ENCODE measurements at regions not wholly inside any gene's neighbourhood (a gene's known extent, or its start where the extent isn't known, plus 50 kb on each side); places are given as distances from the start of the nearest gene placed in this dataset.

- Histone ChIP-seq H3K27me3 (peaks cover 17% of the 10 kb centered on the region), H3K36me3 (no peaks in the 10 kb centered on the region), H3K4me1 (no peaks in the 10 kb centered on the region), H3K27ac (no peak overlapping the region), H3K4me3 (no peak overlapping the region), H3K9me3 (no peaks in the 10 kb centered on the region)
- WGBS = 87% methylated on average over 8 of the region's 8 CpGs
- TF ChIP-seq CTCF (IDR thresholded peaks at IDR 0.05) (no peak), EP300 (IDR thresholded peaks at IDR 0.05) (no peak), POLR2AphosphoS5 (IDR thresholded peaks at IDR 0.05) (no peak), POLR2A (IDR thresholded peaks at IDR 0.05) (no peak)
- DNase-seq (ENCODE audit: low spot score in 2 of 2) = no peak
Measured at GRCh38 chr11:115922876-115923275, 418.7 kb upstream of the CADM1 start.

- no peaks in the 10 kb centered on the region for H3K4me1 ChIP-seq
- H3K27ac ChIP-seq = no peak overlapping the region
- no peak overlapping the region for H3K4me3 ChIP-seq
- no peak for DNase-seq (ENCODE audit: low spot score in 2 of 2)
- H3K36me3 ChIP-seq = no peaks in the 10 kb centered on the region
- no peaks in the 10 kb centered on the region for H3K9me3 ChIP-seq
- 64% methylated on average over 2 of the region's 2 CpGs for WGBS
- no peak for TF ChIP-seq POLR2A (IDR thresholded peaks at IDR 0.05)
- TF ChIP-seq CTCF (IDR thresholded peaks at IDR 0.05) = no peak
- no peak for TF ChIP-seq EP300 (IDR thresholded peaks at IDR 0.05)
- no peak for TF ChIP-seq POLR2AphosphoS5 (IDR thresholded peaks at IDR 0.05)
- peaks cover 17% of the 10 kb centered on the region for H3K27me3 ChIP-seq
Measured at GRCh38 chr11:115921986-115922385, 417.8 kb upstream of the CADM1 start.

- Histone ChIP-seq H3K4me3 (no peak overlapping the region), H3K27ac (no peak overlapping the region), H3K9me3 (no peaks in the 10 kb centered on the region), H3K4me1 (no peaks in the 10 kb centered on the region), H3K36me3 (no peaks in the 10 kb centered on the region), H3K27me3 (peaks cover 17% of the 10 kb centered on the region)
- no peak for DNase-seq (ENCODE audit: low spot score in 2 of 2)
- 92% methylated on average over 3 of the region's 3 CpGs for WGBS
- TF ChIP-seq CTCF (IDR thresholded peaks at IDR 0.05) (no peak), POLR2A (IDR thresholded peaks at IDR 0.05) (no peak), POLR2AphosphoS5 (IDR thresholded peaks at IDR 0.05) (no peak), EP300 (IDR thresholded peaks at IDR 0.05) (no peak)
Measured at GRCh38 chr11:115921540-115921939, 417.3 kb upstream of the CADM1 start.

DNA sequence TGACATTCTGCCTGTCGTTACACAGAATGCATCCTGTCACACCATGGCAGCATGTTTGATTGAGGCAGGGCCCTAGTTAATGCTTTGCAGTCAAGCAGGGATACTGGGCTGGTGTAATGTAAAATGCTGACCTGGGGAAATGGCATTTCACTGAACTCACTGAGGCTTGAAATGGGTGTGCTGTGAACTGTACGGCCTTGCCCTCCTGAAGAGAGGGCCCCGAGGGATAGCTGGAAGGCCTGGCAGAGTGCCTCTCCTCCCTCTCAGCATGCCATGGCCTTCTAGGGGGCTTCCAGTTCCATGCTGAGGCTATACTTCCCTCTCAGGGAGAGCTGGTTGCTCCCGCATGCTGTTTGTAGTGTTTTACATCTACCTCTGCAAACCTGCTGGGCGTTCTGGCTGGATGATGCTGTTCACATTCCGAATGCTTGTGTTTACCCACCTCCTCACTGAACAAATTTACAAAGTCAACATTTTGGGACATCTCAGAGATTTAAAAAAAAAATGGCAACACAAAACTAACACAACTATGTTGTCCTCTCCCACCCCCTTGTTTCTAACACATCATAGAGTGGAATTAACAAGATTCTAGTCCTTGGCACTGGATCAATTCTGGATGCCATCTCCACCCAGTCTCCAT, 416.7 kb upstream of the CADM1 start:
- TF ChIP-seq CTCF (IDR thresholded peaks at IDR 0.05) = no peak
- TF ChIP-seq POLR2A (IDR thresholded peaks at IDR 0.05) = no peak
- no peak for TF ChIP-seq EP300 (IDR thresholded peaks at IDR 0.05)
- no peak for TF ChIP-seq POLR2AphosphoS5 (IDR thresholded peaks at IDR 0.05)
- Histone ChIP-seq H3K4me1 (no peaks in the 10 kb centered on the region), H3K4me3 (no peak overlapping the region), H3K27me3 (peaks cover 17% of the 10 kb centered on the region), H3K27ac (no peak overlapping the region), H3K9me3 (no peaks in the 10 kb centered on the region), H3K36me3 (no peaks in the 10 kb centered on the region)
- 78% methylated on average over 6 of the region's 6 CpGs for WGBS
- DNase-seq (ENCODE audit: low spot score in 2 of 2) = no peak

DNA sequence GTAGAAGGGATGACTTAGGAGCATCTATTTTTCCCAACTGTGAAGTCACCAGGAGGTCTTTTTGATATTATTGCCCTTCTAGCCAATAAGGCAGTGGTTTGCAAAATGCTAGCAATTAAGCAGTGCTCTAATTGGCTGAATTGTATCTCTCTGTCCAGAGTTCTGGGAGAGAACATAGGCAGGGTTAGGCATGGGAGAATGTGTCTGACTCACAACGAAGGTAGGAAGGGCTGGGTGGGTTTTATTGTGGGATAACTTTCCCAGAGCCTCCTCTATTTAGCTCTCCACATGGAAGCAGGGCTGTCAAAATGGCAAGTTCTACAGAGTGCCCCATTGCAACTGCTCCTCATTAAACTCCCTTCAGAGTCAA, 415.9 kb upstream of the CADM1 start:
- DNase-seq (ENCODE audit: low spot score in 2 of 2) = no peak
- no peak overlapping the region for H3K4me3 ChIP-seq
- no peaks in the 10 kb centered on the region for H3K4me1 ChIP-seq
- H3K27ac ChIP-seq = no peak overlapping the region
- TF ChIP-seq POLR2A (IDR thresholded peaks at IDR 0.05) (no peak), CTCF (IDR thresholded peaks at IDR 0.05) (no peak), EP300 (IDR thresholded peaks at IDR 0.05) (no peak), POLR2AphosphoS5 (IDR thresholded peaks at IDR 0.05) (no peak)
- H3K36me3 ChIP-seq = no peaks in the 10 kb centered on the region
- H3K9me3 ChIP-seq = no peaks in the 10 kb centered on the region
- H3K27me3 ChIP-seq = peaks cover 17% of the 10 kb centered on the region
- WGBS = 18% methylated on average over 1 of the region's 1 CpG

Measured in suprapubic skin (tissue), 4 donors.